ENCODE measurements at regions not wholly inside any gene's neighbourhood (a gene's known extent, or its start where the extent isn't known, plus 50 kb on each side); places are given as distances from the start of the nearest gene placed in this dataset.

GRCh38 chr11:45530111-45530510, 135.3 kb downstream of the CHST1 start:
- in situ Hi-C loops (cut with HindIII; ENCODE audit: low pct_ligation_motif_present, low pct_unique_long_range_greater_than_20kb, low sequenced_read_pairs): no loop called here
- no peak for DNase-seq

- in situ Hi-C loops (cut with HindIII; ENCODE audit: low pct_ligation_motif_present, low pct_unique_long_range_greater_than_20kb, low sequenced_read_pairs): no loop called here
- DNase-seq: no peak
Measured at GRCh38 chr11:45528435-45528834, 137.0 kb downstream of the CHST1 start.

GRCh38 chr11:45527898-45528297, 137.5 kb downstream of the CHST1 start:
- no peak for DNase-seq
- in situ Hi-C loops (cut with HindIII; ENCODE audit: low pct_ligation_motif_present, low pct_unique_long_range_greater_than_20kb, low sequenced_read_pairs): no loop called here

GRCh38 chr11:45525393-45525792, 140.0 kb downstream of the CHST1 start:
- DNase-seq: no peak
- in situ Hi-C loops (cut with HindIII; ENCODE audit: low pct_ligation_motif_present, low pct_unique_long_range_greater_than_20kb, low sequenced_read_pairs): no loop called here

- no peak for DNase-seq
- in situ Hi-C loops (cut with HindIII; ENCODE audit: low pct_ligation_motif_present, low pct_unique_long_range_greater_than_20kb, low sequenced_read_pairs): no loop called here
Measured at GRCh38 chr11:45523760-45524159, 141.7 kb downstream of the CHST1 start.

GRCh38 chr11:45518833-45519535, 146.4 kb downstream of the CHST1 start:
- in situ Hi-C loops (cut with HindIII; ENCODE audit: low pct_ligation_motif_present, low pct_unique_long_range_greater_than_20kb, low sequenced_read_pairs): no loop called here
- DNase-seq: no peak

- in situ Hi-C loops (cut with HindIII; ENCODE audit: low pct_ligation_motif_present, low pct_unique_long_range_greater_than_20kb, low sequenced_read_pairs): no loop called here
- DNase-seq: no peak
Measured at GRCh38 chr11:45518141-45518832, 147.1 kb downstream of the CHST1 start.

- in situ Hi-C loops (cut with HindIII; ENCODE audit: low pct_ligation_motif_present, low pct_unique_long_range_greater_than_20kb, low sequenced_read_pairs): no loop called here
- peak; percentile 19 for DNase-seq
Measured at GRCh38 chr11:45517171-45517770, 148.2 kb downstream of the CHST1 start.

- DNase-seq: no peak
- in situ Hi-C loops (cut with HindIII; ENCODE audit: low pct_ligation_motif_present, low pct_unique_long_range_greater_than_20kb, low sequenced_read_pairs): no loop called here
Measured at GRCh38 chr11:45513821-45514340, 151.5 kb downstream of the CHST1 start.

- in situ Hi-C loops (cut with HindIII; ENCODE audit: low pct_ligation_motif_present, low pct_unique_long_range_greater_than_20kb, low sequenced_read_pairs): no loop called here
- DNase-seq: no peak
Measured at GRCh38 chr11:45512471-45513148, 152.8 kb downstream of the CHST1 start.

GRCh38 chr11:45511566-45511965, 153.9 kb downstream of the CHST1 start:
- in situ Hi-C loops (cut with HindIII; ENCODE audit: low pct_ligation_motif_present, low pct_unique_long_range_greater_than_20kb, low sequenced_read_pairs): no loop called here
- DNase-seq: no peak

GRCh38 chr11:45507916-45508315, 157.5 kb downstream of the CHST1 start:
- DNase-seq: no peak

GRCh38 chr11:45503311-45503710, 162.1 kb downstream of the CHST1 start:
- in situ Hi-C loops (cut with HindIII; ENCODE audit: low pct_ligation_motif_present, low pct_unique_long_range_greater_than_20kb, low sequenced_read_pairs): no loop called here
- DNase-seq: no peak

More at GRCh38 chr11:45507916-45508315, 157.5 kb downstream of the CHST1 start:
- in situ Hi-C loops (cut with HindIII; ENCODE audit: low pct_ligation_motif_present, low pct_unique_long_range_greater_than_20kb, low sequenced_read_pairs): no loop called here

GRCh38 chr11:45502226-45502545, 163.2 kb downstream of the CHST1 start:
- no peak for DNase-seq

GRCh38 chr11:45501392-45502225, 163.8 kb downstream of the CHST1 start:
- DNase-seq: no peak
- in situ Hi-C loops (cut with HindIII; ENCODE audit: low pct_ligation_motif_present, low pct_unique_long_range_greater_than_20kb, low sequenced_read_pairs): no loop called here

More at GRCh38 chr11:45502226-45502545, 163.2 kb downstream of the CHST1 start:
- in situ Hi-C loops (cut with HindIII; ENCODE audit: low pct_ligation_motif_present, low pct_unique_long_range_greater_than_20kb, low sequenced_read_pairs): no loop called here

GRCh38 chr11:45500451-45500850, 165.0 kb downstream of the CHST1 start:
- in situ Hi-C loops (cut with HindIII; ENCODE audit: low pct_ligation_motif_present, low pct_unique_long_range_greater_than_20kb, low sequenced_read_pairs): no loop called here
- no peak for DNase-seq

GRCh38 chr11:45494738-45495137, 170.7 kb downstream of the CHST1 start:
- in situ Hi-C loops (cut with HindIII; ENCODE audit: low pct_ligation_motif_present, low pct_unique_long_range_greater_than_20kb, low sequenced_read_pairs): no loop called here
- no peak for DNase-seq

GRCh38 chr11:45489281-45489905, 176.0 kb downstream of the CHST1 start:
- in situ Hi-C loops (cut with HindIII; ENCODE audit: low pct_ligation_motif_present, low pct_unique_long_range_greater_than_20kb, low sequenced_read_pairs): no loop called here
- DNase-seq: no peak
